ENCODE measurements at regions not wholly inside any gene's neighbourhood (a gene's known extent, or its start where the extent isn't known, plus 50 kb on each side); places are given as distances from the start of the nearest gene placed in this dataset.

GRCh38 chr18:25443776-25444175 lies 91.8 kb upstream of the ZNF521 start:
- no peak for TF ChIP-seq EZH2phosphoT487 (IDR thresholded peaks at IDR 0.05; ENCODE audit: low read depth, severe bottlenecking, unreplicated experiment)
- TF ChIP-seq, protein P1, sequence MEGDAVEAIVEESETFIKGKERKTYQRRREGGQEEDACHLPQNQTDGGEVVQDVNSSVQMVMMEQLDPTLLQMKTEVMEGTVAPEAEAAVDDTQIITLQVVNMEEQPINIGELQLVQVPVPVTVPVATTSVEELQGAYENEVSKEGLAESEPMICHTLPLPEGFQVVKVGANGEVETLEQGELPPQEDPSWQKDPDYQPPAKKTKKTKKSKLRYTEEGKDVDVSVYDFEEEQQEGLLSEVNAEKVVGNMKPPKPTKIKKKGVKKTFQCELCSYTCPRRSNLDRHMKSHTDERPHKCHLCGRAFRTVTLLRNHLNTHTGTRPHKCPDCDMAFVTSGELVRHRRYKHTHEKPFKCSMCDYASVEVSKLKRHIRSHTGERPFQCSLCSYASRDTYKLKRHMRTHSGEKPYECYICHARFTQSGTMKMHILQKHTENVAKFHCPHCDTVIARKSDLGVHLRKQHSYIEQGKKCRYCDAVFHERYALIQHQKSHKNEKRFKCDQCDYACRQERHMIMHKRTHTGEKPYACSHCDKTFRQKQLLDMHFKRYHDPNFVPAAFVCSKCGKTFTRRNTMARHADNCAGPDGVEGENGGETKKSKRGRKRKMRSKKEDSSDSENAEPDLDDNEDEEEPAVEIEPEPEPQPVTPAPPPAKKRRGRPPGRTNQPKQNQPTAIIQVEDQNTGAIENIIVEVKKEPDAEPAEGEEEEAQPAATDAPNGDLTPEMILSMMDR (IDR thresholded peaks at IDR 0.05; ENCODE audit: poor library complexity) = no peak
- TF ChIP-seq EZH2 (IDR thresholded peaks at IDR 0.05; ENCODE audit: borderline replicate concordance) = no peak
- Histone ChIP-seq H3K4me3 (no peak overlapping the region), H3K27me3 (no peaks in the 10 kb centered on the region), H2AFZ (no peak overlapping the region), H3K4me1 (ENCODE audit: insufficient read depth) (no peaks in the 10 kb centered on the region), H3K9me3 (ENCODE audit: low read depth) (no peaks in the 10 kb centered on the region), H3K9me2 (replicated peaks; ENCODE audit: insufficient read depth) (no peaks in the 10 kb centered on the region), H3K79me2 (no peaks in the 10 kb centered on the region), H3K4me2 (no peak overlapping the region), H3K36me3 (replicated peaks; ENCODE audit: insufficient read depth, low read depth) (no peaks in the 10 kb centered on the region), H3K27ac (no peak overlapping the region), H4K20me1 (ENCODE audit: insufficient read depth, poor library complexity, severe bottlenecking) (no peaks in the 10 kb centered on the region)
- no peak for DNase-seq (ENCODE audit: low spot score)

- Histone ChIP-seq H3K9me2 (replicated peaks; ENCODE audit: insufficient read depth) (no peaks in the 10 kb centered on the region), H3K27me3 (no peaks in the 10 kb centered on the region), H4K20me1 (ENCODE audit: insufficient read depth, poor library complexity, severe bottlenecking) (no peaks in the 10 kb centered on the region), H3K4me1 (ENCODE audit: insufficient read depth) (no peaks in the 10 kb centered on the region), H2AFZ (no peak overlapping the region), H3K4me3 (no peak overlapping the region), H3K9me3 (ENCODE audit: low read depth) (no peaks in the 10 kb centered on the region), H3K36me3 (replicated peaks; ENCODE audit: insufficient read depth, low read depth) (no peaks in the 10 kb centered on the region), H3K79me2 (no peaks in the 10 kb centered on the region), H3K4me2 (no peak overlapping the region), H3K27ac (no peak overlapping the region)
- DNase-seq (ENCODE audit: low spot score) = no peak
- 86% methylated on average over 3 of the region's 3 CpGs for WGBS (ENCODE audit: low lambda C conversion rate, missing lambda C conversion rate)
- no peak for TF ChIP-seq EZH2phosphoT487 (IDR thresholded peaks at IDR 0.05; ENCODE audit: low read depth, severe bottlenecking, unreplicated experiment)
- TF ChIP-seq, protein P1 (IDR thresholded peaks at IDR 0.05; ENCODE audit: poor library complexity) = no peak
- no peak for TF ChIP-seq EZH2 (IDR thresholded peaks at IDR 0.05; ENCODE audit: borderline replicate concordance)
These were observed 83.3 kb upstream of the ZNF521 start for GRCh38 chr18:25435149-25435782.

DNA sequence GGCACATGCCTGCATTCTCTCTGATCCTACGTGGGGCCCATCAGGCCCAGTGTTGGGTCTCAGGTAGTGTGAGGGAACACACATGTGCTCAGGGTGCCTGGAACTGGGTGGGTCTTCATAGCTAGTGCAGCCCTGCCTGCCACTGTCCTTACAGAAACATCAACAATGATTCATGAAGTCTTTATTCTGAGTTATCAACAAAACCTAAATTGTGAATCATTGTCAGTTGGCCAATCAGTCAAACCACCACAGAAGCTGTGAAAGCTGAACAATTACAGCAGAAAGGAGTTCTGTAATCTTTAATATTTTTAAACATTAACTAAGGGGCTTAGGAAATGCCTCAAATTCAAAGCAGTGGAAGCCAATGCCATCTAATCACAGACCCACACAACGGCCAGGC lies 82.8 kb upstream of the ZNF521 start:
- H3K9me3 ChIP-seq (ENCODE audit: low read depth) = no peaks in the 10 kb centered on the region
- H3K9me2 ChIP-seq (replicated peaks; ENCODE audit: insufficient read depth) = no peaks in the 10 kb centered on the region
- no peaks in the 10 kb centered on the region for H3K27me3 ChIP-seq
- no peak overlapping the region for H3K27ac ChIP-seq
- no peak for DNase-seq (ENCODE audit: low spot score)
- H3K4me2 ChIP-seq = no peak overlapping the region
- TF ChIP-seq, protein P1 (IDR thresholded peaks at IDR 0.05; ENCODE audit: poor library complexity) = no peak
- no peak for TF ChIP-seq EZH2phosphoT487 (IDR thresholded peaks at IDR 0.05; ENCODE audit: low read depth, severe bottlenecking, unreplicated experiment)
- no peak for TF ChIP-seq EZH2 (IDR thresholded peaks at IDR 0.05; ENCODE audit: borderline replicate concordance)
- WGBS (ENCODE audit: low lambda C conversion rate, missing lambda C conversion rate) = 67% methylated on average over 2 of the region's 2 CpGs
- H2AFZ ChIP-seq = no peak overlapping the region
- no peaks in the 10 kb centered on the region for H3K4me1 ChIP-seq (ENCODE audit: insufficient read depth)
- no peaks in the 10 kb centered on the region for H4K20me1 ChIP-seq (ENCODE audit: insufficient read depth, poor library complexity, severe bottlenecking)
- no peaks in the 10 kb centered on the region for H3K36me3 ChIP-seq (replicated peaks; ENCODE audit: insufficient read depth, low read depth)
- no peak overlapping the region for H3K4me3 ChIP-seq
- no peaks in the 10 kb centered on the region for H3K79me2 ChIP-seq

DNA sequence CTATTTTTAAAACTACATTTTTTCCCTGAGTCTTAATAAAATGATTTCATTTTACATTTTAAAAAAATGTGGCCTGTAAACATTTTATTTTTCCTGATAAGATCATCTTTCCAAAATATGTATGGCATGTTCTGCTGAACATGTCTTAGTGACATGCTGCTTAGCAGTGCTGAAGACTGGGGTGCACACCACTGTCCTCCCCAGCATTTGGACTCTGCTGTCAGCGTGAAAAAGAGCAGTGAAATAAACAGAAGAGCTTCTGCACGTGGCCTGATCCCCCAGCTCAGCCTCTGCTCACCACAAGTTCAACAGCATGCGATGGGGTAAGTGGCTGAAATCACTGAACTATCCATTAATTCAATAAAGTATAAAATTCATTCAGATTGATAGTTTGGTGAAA lies 81.6 kb upstream of the ZNF521 start:
- Histone ChIP-seq H3K4me1 (ENCODE audit: insufficient read depth) (no peaks in the 10 kb centered on the region), H3K4me3 (no peak overlapping the region), H4K20me1 (ENCODE audit: insufficient read depth, poor library complexity, severe bottlenecking) (no peaks in the 10 kb centered on the region), H3K36me3 (replicated peaks; ENCODE audit: insufficient read depth, low read depth) (no peaks in the 10 kb centered on the region), H3K27me3 (no peaks in the 10 kb centered on the region), H3K27ac (no peak overlapping the region), H3K9me2 (replicated peaks; ENCODE audit: insufficient read depth) (no peaks in the 10 kb centered on the region), H3K9me3 (ENCODE audit: low read depth) (no peaks in the 10 kb centered on the region), H3K4me2 (no peak overlapping the region), H2AFZ (no peak overlapping the region), H3K79me2 (no peaks in the 10 kb centered on the region)
- no peak for DNase-seq (ENCODE audit: low spot score)
- WGBS (ENCODE audit: low lambda C conversion rate, missing lambda C conversion rate) = 50% methylated on average over 3 of the region's 3 CpGs
- TF ChIP-seq, protein P1 (IDR thresholded peaks at IDR 0.05; ENCODE audit: poor library complexity) = no peak
- TF ChIP-seq EZH2 (IDR thresholded peaks at IDR 0.05; ENCODE audit: borderline replicate concordance) = no peak
- TF ChIP-seq EZH2phosphoT487 (IDR thresholded peaks at IDR 0.05; ENCODE audit: low read depth, severe bottlenecking, unreplicated experiment) = no peak
